ENCODE measurements at regions not wholly inside any gene's neighbourhood (a gene's known extent, or its start where the extent isn't known, plus 50 kb on each side); places are given as distances from the start of the nearest gene placed in this dataset.
"Not testable (repeated sequence)": the region's sequence is repeated elsewhere in the genome, so short reads cannot be mapped to it uniquely, and the experiment has no call there.

DNA sequence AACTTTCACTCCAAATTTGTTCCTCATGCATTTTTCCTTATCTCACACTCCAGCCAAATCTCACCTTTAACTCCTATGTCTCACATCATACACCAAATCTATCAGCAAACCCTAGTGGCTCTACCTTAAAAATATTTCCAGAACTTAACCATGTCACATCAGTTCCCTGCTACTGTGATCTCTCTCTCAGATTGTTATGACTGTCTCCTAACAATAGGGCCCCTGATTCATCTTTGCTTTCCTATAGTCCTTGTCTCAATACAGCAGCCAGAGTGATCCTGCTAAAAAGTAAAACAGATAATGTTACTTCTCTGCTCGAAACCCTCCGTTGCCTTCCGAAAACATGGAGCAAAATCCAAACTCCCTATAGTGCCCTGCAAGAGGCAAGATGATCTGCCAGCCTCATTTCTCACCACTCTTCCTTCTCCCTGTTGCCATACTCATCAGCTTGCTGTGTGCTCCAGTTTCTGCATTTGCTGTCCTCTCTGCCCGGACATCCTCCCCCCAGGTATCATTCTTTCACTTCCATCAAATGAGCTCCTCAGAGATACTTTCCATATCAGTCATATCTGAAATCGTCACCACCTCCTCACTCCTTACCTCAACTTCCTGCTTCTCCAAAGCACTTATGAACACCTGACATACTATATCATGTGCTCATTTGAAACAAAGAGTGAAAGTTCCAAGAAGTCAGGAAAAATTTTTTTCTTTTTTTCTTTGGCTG lies 293.4 kb upstream of the NR3C2 start:
- no peak for DNase-seq

DNA sequence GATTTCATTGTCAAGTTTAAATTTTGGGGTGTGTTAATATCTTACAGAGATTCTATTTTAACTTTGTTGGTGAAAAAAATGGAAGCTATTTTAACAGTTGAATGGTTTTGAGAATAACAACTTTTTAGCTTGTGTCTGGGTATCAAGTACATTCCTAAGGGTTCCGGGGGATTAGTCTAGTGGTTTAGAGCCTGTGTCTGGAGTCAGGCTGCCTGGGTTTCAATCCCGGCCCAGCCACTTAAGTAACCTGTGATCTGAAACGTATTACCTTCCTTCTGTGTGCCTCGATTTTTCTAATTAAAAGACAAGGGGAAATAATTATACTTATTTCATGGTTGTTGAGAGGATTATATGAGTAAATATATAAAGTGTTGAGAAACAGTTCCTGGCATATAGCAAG lies 288.6 kb upstream of the NR3C2 start:
- DNase-seq: no peak

DNA sequence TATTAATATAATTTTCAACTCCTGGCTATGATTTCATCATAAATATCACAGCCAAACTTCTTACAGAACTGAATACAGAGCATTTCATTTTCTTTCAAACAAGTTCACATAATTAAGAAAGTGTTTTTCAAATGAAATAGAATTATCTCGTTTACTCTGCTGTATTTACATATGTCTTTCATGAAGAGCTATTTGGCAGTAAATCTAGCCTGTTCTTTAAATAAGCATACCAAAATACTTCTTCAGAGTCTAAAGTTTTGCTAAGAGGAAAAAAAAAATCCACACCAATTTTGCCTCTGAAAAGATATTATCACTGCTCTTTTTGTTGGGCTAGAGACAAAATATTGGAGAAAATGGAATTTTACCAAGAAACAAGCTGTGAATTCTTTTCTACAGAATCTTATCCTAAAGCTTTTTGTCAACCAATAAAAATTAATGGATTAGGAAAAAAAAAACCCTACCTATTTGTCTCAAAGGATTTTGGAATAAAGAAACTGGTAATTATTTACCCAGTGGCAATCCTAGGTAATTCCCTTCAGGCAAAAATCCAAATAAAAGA lies 287.9 kb upstream of the NR3C2 start:
- no peak for DNase-seq

- DNase-seq: no peak
These were observed 275.8 kb upstream of the NR3C2 start for GRCh38 chr4:148717988-148718387.

GRCh38 chr4:148716431-148717052 lies 274.3 kb upstream of the NR3C2 start:
- DNase-seq: no peak

GRCh38 chr4:148704291-148704690 lies 262.1 kb upstream of the NR3C2 start:
- DNase-seq: no peak

- DNase-seq: no peak
These were observed 252.5 kb upstream of the NR3C2 start for GRCh38 chr4:148694702-148695101.

DNA sequence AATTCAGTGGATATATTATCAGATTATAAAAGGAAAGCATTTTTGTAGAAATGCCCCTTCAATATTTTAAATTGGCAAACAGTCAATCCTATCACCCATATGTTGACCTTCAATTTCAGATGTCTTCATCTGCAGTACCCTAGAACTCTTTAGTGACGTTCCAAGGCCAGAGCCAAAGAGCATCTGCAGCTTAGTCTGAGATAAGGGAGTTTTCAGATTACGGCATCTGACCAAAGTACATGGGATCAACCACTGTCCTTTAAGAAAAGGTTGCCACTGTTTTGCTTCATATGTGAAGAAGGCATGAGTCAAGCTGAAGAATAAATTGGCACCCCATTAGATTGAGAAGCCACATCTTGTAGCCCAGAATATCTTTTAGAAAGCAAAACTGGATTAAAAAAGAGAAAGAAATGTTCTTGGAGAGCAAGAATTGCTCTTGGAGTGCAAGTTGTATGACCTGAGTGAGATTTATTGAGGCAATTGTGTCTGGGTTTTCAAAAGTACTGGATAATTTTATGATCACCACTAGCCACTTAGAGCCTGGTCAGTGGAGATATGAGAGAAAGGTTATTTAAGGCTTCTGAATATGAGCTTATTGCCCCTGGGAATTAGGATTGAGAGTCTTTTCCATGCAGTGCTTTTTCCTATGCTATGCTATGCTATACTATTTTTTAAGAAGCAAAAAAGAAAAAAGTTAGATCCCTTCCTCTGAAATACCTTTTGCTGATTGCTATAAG lies 251.9 kb upstream of the NR3C2 start:
- DNase-seq: no peak

- no peak for DNase-seq
These were observed 250.0 kb upstream of the NR3C2 start for GRCh38 chr4:148692242-148692641.

GRCh38 chr4:148686449-148686848 lies 244.2 kb upstream of the NR3C2 start:
- DNase-seq: no peak

DNA sequence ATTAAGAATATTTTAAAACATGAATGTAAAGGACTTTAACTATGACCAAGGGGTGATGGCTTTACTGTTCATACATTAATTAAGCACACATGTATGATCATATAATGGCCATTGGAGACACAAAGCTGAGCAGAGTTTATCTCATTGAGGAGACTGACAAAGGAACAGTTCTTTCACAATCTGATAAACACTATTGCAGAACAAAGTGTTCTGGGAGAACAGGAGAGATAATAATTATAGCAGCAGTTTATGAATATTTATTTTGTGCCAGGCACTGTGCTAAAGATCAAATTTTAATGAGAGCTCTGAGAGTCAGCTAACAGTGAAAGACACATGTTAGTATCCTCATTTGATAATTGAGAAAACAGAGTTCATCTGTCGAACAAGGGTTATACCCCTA lies 242.4 kb upstream of the NR3C2 start:
- no peak for DNase-seq

DNA sequence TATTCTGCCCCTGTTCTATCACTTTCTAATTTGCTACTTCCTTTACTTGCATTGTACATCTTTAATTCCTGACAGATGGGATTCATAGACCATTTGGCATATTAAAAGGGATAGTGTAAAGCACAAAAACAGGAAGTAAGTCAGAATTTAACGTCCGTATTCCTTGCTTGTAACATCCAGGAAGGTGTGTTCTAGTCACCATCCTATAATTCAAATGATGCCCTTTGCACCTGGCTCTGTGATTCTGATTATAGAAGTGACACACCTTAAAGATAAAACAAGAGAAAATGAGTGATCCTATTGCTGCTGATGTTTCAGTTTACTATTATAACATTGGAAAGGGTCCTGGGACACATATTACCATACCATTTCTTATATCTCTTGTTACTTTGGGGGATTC lies 238.7 kb upstream of the NR3C2 start:
- DNase-seq: no peak

GRCh38 chr4:148676344-148676743 lies 234.1 kb upstream of the NR3C2 start:
- no peak for DNase-seq

GRCh38 chr4:148674876-148675275 lies 232.7 kb upstream of the NR3C2 start:
- DNase-seq: no peak

GRCh38 chr4:148664636-148665035 lies 222.4 kb upstream of the NR3C2 start:
- DNase-seq: no peak

- DNase-seq: no peak
These were observed 211.9 kb upstream of the NR3C2 start for GRCh38 chr4:148654131-148654530.

DNA sequence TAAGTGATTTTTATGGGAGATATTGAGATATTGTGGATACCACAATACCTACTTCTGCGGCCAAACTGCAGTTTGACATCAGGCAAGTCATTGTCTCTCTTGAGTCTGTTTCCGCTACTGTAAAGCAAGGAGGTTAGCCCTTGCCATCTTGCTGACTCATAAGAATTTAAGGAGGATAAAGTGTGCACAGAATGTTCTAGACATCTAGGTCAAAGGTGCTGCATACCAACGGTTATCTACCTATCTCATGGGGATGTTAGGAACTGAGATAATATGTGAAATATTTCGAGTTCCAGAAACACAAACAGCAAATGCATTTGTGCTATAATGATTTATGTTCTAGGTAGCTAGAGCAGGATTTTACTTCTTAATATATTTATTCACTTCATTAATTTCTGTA lies 211.5 kb upstream of the NR3C2 start:
- DNase-seq: no peak

DNA sequence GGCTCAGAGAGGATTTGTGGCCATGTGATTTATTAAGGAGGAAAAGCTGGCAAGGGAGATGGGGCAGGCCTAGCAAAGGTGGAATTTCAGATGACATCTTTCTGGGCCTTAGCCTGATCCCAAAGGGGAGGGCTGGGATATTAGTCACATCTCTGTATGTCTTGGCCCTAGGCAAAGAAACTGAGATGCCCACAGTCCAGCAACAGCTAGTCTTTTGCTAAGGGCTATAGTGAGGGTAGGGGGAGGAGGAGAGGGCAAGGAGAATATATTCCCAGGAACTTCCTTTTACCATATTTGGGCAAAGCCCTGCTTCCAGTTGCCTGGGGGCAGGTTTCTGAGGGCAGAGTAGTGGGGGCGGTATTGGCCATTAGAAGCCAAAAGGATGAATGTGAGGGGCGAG lies 209.8 kb upstream of the NR3C2 start:
- DNase-seq: no peak

DNA sequence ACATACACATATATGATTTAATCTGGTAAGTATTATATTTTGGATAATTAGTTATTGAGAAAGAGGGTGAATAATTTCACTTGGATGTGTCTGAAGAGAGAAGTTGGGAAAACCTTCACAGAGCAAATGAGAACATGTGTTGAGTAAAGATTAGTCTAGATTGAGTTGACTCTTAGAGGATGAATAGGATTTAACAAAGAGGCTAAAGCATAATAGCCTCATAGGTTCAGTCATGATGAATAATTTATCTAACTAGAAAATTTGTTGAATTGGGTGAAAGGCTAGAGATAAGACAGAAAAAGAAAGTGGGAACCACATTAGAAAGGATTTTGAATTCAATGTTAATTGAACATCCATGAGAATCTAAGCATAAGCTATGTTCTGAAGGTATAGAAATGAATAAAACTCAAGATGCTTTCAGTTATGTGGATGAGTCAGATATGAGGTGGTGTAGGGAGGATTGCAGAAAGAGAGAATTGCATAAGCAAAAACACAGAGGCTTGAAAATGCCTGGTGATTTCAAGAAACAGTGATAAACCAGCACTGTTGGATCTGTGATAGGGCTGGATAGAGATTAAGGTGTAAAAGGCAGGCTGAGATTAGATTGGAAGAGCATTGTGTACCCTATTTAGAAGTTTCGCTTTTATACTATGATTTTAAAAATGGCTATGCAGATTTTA lies 207.6 kb upstream of the NR3C2 start:
- no peak for DNase-seq

DNA sequence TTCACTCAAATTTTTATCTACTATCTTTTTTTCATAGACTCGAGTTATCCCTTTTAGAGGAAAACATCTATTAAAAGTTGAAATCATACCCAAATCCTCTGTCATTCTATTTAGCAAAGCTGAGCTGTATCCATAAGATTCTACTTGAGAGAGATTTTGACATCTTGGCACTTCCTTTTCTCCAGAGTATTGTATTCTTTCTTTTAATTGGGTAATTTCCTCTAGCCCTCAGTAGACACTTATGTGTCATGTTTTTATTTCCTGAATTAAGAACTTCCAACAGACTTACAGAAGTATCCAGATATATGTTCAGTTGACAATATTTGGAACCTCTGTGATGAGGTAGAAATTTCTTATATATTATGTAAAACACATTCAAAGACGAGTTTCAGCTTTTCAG lies 201.6 kb upstream of the NR3C2 start:
- DNase-seq: no peak

DNA sequence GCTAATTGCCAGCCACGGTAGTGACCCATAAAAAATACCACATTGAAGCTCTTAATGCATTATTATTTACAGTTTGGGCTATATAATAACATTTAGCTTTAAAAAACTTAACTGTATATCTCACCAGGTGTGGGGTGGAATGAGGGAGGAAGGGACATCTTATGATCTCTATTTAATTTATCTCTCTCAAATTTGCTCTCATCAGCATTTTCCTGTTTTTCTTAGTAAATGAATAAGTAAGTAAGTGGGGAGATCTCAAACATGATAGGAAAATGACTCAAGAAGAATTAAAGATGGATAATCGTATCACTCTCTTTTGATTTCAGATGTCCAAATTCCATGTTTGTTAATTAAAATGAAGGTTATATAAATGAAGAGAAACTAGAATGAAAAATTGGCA lies 200.7 kb upstream of the NR3C2 start:
- no peak for DNase-seq

DNA sequence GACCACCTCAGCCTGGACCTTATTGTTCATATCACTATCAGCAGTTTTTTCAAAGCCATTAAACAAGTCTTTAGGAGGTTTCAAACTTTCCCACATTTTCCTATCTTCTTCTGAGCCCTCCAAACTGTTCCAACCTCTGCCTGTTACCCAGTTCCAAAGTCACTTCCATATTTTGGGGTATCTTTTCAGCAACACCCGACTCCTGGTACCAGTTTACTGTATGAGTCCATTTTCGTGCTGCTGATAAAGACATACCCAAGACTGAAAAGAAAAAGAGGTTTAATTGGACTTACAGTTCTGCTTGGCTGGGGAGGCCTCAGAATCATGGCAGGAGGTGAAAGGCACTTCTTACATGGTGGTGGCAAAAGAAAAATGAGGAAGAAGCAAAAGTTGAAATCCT lies 195.9 kb upstream of the NR3C2 start:
- not testable (repeated sequence) for DNase-seq

- not testable (repeated sequence) for DNase-seq
These were observed 195.2 kb upstream of the NR3C2 start for GRCh38 chr4:148637453-148637852.
